HG03280 (cell line): ENCODE measurements at regions not wholly inside any gene's neighbourhood (a gene's known extent, or its start where the extent isn't known, plus 50 kb on each side); places are given as distances from the start of the nearest gene placed in this dataset.
"Not testable (repeated sequence)": the region's sequence is repeated elsewhere in the genome, so short reads cannot be mapped to it uniquely, and the experiment has no call there.

Experiments used
- ATAC-seq: cut with Tn5 transposase; IDR thresholded peaks from one replicate; pipeline ENCODE4 v1.9.1; 2021; ENCODE audit warnings: mild to moderate bottlenecking, moderate library complexity; ENCODE audit not compliant: unreplicated experiment

DNA sequence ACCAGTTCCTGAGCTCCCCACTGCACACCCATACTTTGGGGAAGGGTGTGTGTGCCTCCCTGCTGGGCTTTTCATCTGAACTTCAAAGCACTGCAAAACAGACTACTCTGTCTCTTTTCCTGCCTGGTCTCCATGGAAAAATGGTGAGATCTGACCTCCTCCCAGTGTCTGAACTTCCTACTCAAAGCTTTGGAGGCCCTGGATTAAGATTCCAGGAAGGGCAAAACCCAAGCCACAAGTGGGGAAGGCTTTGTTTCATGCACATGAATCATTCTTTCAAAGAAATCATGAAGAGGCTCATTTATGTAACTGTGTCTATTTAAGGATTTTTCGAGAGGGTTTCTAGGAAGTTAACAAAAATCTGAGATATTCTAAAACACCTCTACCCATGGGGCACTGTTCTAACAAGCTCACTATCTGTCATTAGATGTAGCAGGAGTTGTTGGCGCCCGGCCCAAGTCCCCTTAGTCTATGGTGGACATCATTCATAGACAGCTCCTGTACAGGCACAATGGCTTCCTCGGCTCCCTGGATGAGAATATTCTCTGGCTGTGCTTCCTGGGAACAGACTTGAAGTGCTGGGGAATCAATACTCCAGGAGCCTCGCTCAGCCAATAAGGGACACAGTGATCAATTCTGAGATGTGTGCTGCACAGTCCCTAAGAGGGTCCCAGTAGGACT is 224.0 kb downstream of the KTN1 start:
- no peak for ATAC-seq

DNA sequence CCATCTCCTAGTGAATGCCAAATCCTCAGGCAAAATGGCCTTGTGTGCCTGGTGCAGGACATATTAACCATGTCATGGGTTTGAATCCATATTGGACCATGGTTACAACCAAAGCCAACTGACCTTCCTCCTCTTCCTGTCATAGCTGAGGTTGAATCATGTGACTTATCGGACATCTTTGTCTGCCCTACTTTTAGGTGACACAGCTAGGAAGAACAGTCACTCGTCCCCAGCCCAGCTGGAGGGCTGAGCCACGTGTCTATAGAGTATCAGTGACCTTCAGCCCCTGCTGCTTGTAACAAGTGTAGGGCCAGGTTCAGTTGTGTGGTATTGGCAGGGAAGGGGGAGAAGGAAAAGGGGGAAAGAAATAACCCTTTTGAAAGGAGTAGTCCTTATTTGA is 225.2 kb downstream of the KTN1 start:
- no peak for ATAC-seq

DNA sequence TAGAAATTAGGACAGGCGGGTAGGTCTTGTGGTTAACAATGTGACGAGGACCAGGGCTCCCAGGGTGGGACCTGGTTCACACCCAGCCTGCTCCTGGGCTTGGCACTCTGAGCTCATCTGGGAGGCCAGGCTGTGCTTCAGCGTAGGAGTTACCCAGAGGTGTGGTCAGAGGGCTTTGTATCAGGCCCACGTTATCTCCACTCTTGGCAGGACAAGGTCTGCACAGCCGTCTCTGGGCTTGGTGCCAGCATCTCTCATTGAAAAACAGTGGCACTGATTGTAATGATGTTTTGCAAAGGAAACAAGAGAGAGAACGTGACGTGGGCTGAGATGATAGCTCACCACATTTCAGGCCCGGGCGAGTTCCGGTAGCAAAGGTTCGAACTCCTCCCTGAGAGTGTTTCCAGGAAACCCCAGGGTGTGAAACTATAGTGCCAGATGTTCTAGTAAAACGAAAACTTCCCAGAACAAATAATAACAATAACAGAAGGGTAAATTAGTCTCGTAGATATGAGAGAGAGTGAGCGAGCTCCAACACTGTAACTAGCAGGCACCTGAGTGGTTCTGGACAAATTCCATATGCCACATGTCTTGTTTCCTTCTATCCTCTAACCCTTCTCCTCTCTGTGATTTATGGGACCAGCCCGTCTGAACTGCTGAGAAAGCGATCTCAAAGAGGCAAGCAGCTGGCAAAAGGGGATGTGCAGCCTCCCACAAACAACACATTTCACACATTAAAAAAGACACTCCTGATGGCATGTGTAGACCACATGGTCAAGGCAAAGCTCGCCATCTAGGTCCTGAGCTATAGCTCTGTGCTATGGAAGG is 227.3 kb downstream of the KTN1 start:
- peak; percentile 58 for ATAC-seq

DNA sequence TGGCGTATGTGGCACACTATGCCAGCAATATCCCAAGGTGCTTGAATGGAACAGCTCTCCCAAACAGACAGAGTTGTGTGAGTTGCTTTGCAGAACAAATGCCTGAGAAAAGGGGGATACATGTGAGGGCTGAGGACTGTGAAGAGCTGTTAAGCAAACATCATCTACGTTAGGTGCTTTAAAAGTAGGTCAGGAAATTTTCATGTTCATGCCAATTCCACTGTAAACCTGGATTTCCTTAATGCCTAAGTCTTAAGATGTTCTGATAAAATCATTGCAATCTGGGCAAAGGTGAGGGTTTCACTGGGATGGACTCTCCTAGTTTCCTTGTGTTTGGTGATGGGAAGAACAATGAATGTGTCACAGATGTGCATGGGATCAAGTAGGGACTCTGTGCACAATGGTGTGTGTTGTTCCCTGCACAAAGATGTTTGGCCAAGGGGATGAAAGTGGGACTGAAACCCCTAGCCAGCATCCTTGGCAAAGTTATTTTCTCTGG is 227.9 kb downstream of the KTN1 start:
- no peak for ATAC-seq

DNA sequence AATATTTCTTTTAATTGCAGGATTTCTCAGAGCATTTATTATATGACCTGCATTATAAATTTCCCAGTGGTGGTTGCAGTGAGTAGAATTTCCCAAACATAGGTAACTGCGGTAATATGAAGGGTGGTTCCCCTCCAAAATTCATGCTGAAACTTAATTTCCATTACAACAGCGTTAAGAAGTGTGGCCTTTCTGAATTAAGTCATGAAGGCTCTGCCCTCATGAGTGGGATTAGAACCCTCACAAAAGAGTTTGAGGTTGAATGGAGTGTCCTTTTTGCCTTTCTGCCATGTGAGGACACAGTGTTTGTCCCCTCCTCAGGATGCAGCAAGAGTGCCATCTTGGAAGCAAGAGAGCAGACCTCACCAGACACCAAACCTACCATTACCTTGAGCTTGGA is 233.6 kb downstream of the KTN1 start:
- ATAC-seq, result no peak

DNA sequence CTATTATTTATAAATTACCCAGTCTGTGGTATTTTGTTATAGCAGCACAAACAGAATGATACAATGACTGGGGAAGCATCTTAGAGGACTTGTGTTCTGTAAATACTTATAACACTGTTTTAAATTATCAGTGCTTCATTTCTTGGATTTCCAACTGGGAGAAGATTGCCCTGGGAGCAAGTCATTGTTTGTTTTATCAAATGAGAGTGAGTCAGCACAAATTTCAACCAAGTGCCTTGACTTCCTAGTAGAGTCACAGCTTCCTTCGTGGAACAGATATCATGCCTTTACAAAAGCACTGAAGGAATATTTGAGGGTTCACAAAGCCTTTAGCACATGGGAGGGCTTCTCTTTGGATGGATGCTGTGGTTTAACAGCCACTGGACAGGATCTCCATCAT is 234.1 kb downstream of the KTN1 start:
- ATAC-seq, result no peak

DNA sequence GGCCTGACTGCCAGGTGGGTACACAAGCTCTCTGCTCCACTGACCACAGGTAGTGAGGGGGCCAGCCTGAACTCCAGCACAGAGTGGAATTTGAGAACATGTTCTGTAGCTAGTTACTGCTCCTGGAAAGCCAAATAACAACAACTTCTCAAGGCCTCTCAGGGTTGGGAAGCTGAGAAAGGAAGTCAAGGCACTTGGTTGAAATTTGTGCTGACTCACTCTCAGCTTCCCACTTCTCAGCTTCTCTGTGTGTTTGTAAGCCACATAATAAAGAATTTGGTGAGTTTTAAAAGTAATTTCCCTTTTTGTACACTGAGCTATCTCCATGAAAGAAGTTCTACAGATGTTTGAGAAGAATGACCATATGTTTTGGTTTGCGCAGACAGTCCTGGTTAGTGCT is 234.9 kb downstream of the KTN1 start:
- no peak for ATAC-seq

DNA sequence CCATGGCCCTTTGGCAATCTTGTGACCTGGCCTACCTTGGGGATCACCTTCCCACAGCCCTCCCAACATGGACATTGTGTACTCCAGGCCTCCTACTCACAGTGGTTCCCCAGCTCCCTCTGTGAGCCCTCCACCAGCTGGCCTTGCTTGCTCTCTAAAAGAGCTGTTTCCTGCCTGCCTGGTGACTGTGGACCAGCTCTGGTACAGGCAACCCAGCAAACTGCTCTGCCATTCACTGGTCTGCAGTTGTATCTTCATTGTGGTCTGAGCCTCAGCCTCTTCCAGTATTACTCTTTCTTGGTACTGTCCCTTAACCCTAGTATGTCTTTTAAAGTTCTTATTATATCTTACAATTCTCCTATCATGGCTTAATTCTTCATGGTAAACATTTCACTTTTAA is 236.2 kb downstream of the KTN1 start:
- no peak for ATAC-seq

DNA sequence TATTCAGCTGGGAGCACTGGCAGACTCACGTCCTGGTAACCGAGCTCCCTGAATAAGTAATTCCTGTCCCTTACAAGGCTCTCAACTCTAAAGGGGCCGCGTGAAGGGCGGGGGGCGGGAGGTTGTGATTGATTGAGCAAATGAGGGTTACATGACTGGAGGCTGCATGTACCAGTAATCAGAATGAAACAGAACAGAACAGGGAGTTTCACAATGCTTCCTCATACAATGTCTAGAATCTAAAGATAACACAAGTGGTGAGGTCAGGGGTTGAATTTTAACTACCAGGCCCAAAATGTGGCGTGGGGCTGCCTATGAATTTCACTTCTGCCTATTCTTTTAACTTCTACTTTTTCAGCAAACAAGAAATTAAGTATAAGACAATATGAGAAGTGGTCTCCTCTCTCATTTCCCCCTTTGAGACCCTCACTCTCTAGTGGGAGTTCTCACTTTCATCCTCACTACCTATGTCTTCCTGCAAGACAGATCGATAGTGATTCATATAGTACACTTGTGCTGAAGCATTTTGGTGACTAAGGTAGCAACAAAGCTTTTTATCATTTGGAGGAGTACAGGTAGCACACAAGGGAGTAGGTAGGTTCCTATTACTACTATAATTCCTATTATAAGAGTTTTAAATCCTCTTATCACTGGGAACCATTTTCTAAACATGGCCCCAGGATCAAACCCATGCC is 239.8 kb downstream of the KTN1 start:
- ATAC-seq, result no peak

DNA sequence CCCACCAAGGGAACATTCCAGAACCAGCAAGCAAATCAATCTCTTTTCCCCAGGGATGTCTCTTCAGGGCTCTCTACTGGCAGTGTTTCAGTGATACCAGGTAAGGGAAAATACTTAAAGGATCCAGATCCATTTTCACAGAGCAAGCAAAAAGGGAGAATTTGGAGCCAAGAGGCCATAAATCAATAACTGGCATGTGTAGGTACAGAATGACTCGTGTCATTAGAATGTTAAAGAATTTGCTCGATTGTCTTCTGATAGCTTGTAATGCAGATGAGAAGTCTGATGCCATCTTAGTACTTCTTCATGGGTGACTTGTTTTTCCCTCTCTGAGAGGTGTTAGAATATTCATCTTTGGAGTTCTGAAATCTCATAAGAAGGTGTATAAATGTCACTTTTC is 242.9 kb downstream of the KTN1 start:
- ATAC-seq, result no peak

DNA sequence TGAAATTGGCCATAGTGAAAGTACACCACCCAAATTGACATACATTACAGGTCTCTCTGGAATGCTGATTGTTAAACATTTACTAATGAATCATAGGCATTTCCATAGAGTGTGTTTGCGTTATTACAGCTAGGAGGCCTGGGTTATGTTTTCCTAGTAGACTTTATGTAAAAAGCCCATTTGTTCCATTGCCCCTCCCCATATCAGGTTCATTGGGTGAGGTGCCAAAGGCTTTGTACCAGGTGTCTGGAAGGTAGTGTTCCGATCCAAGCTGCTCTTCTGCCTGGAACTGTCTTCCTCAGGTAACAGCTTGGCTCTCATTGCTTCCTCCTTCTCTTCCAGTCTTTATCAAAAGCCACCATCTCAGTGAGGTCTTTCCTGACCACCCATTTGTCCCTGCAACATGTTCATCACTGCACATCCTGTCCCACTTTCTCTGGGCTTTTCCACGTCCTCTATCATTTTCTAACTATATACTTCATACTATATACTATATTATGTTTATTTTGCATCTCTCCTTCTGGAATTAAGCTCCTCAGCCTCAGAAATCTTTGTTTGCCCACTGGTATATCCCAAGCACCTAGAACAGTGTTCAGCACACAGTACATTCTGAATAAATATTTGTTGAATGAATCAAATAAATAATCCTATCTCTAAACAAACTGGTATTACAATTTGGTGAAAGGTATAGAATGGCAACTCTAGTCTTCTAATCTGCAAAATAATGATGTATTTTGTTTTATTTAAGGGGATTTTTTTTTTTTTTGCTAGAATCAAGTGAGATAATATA is 252.3 kb downstream of the KTN1 start:
- no peak for ATAC-seq

DNA sequence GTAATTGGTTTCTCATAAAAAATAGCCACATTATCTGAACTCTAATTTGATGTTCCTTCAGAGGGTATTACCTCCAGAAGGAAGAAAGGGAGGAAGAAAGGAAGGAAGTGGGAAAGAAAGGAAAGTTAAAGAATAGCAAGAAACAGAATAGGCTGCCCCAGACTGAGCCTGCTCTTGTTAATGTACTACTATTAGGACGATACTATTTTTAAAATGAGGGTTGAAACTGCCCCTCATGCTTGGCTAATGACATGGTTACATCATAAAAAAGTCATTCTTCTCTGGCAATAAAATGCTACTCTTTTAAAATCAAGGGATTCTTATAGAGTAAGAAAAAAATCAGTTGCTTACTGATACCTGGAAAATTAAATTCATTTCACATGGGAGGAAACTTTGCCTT is 253.0 kb downstream of the KTN1 start:
- no peak for ATAC-seq

DNA sequence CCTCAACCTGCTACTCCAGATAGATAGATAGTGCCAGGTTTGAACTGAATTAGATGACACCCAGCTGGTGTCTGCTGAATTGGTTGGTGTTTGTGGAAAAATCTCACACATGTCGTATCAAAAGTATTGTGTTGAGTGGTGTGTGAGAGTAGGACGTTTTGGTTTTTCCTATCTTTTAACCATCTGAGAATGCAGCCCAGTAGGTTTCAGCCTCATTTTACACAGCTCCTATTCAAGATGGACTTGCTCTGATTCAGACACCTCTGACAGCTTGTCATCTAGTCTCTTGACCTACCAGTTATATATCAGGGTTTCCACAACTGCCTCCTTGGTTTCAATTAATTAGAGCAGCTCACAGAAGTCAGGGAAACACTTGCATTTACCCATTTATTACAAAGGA is 254.4 kb downstream of the KTN1 start:
- ATAC-seq, result no peak

DNA sequence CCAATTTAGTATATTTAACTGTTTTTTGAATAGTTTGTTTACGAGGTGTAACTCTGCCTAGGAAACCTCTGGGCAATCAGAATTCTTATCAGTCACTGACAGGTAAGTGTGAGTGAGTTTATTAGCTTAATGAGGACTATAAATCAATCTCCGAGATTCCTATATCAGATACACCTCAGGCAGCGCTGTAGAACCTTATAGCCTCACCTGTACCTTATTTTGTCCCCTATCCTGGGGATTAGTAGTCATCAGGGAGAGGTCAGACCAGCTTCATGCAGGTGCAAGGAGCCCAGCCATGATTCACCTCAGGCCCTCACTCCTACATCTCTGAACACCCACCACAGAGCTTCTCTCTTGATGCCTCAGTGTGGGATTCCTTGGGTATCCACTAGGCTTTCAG is 256.0 kb downstream of the KTN1 start:
- ATAC-seq, result no peak

DNA sequence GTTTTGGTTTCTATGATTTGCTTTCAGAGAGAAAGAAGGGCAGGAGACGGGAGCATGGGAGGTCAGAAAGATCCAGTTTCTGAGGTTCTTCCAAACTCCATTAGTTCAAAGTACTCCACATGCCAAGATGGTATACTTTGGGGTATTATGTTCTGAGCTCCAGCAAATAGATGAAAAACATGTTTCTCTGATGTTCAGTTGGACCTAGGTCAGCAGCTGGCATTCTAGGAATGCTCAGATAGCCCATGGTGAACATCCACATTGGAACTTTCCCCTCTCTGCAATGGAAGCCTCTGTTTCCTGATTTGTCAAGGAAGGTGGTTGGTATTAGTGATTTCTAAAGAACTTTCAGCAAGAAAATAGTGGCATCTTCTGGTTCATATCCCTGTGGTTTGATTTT is 257.5 kb downstream of the KTN1 start:
- no peak for ATAC-seq

DNA sequence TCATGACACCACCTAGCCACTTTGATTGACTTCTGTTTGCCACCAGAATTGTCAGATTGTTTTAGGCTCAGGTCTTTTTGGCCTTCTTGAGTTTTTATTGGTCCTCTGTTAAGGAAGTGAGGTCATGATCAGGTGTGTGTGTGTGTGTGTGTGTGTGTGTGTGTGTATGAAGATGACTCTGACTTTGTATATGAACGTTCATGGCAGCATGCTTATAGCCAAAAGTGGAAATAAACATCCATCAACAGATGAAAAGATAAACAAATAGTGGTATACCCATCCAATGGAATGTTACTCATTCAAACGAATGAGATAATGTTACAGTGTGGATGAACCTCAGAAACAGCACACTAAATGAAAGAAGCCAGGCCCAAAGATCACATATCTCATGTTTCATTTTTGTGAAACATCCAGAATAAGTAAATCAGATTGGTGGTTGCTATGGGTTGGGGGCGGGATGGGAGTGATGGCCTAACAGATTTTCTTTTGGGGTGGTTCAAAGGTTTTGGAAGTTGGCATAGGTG is 258.6 kb downstream of the KTN1 start:
- no peak for ATAC-seq

DNA sequence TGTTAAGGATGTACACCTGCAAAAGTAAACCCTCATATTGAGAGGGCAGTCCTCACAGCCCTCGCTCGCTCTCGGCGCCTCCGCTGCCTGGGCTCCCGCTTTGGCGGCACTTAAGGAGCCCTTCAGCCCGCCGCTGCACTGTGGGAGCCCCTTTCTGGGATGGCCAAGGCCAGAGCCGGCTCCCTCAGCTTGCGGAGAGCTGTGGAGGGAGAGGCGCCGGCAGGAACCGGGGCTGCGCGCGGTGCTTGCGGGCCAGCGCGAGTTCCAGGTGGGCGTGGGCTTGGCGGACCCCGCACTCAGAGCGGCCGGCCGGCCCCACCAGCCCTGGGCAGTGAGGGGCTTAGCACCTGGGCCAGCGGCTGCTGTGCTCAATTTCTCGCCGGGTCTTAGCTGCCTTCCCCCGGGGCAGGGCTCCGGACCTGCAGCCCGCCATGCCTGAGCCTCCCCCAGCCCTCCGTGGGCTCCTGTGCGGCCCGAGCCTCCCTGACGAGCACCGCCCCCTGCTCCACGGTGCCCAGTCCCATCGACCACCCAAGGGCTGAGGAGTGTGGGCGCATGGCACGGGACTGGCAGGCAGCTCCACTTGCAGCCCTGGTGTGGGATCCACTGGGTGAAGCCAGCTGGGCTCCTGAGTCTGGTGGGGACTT is 259.4 kb downstream of the KTN1 start:
- ATAC-seq, result not testable (repeated sequence)

DNA sequence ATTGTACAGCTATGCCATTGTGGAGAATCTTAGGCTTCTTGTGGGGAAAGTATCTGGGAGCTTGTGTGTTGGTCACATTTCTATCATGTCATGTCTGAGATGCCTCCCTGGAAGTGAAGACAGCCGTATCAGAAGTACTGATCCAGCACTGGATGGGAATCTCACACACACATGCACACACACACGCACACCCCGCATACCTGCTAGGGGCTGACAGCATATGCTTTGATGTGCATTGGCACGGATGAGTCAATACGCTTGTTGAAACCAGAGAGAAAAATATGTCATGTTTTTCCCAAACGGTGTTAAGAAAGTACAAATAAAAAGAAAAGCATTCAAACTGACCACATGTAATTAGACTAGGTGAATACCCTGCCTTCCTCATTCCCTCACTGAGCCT is 260.8 kb downstream of the KTN1 start:
- ATAC-seq, result no peak

DNA sequence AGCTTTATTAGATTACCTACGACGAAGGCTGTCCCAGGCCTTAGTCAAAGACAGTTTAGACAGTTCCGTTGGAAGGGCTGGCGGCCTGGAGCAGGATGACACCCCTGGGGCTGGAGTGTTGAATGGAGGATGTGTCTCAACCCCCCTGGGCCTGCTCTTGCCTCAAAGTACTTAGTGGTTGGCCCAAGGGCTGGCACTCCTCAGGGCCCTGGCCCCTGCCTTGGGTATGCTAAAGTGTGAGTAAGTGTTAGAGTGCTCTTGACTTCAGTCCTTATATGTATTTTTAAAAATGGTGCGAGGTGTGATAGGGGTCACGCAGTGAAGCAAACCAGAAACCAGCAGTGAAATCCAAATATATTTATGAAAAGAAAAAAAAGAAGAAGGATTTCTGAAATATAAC is 261.6 kb downstream of the KTN1 start:
- ATAC-seq, result no peak

DNA sequence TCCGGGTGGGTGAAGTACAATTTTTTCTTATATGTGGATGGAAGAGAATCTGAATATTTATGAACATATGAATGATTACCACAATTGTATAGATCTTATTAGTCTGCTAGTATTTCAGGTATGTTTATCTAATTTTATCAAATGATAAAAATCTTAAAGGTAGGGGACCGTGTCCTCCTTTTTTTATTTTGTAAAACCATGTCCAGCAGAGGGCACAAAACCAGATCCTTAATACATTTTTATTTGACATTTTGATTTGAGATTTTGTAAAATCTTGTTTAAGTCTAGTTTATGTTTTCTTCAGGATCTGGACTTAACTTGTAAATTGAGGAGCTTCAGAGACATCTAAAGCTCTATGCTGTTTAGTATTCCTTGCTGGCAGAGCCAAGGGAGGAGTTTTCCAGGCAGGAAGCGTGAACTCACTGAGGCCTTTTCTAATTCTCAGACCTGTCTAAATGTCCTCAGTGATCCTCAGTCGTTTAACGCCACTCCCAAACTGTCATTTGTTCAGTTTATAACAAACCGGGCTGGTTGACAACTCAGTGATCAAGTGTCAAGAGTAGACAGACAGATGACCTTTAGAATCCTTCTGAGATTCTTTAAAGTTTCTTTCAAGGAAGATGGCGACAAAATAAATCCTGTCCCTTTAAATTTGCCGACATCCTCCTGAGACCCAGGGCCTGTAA is 263.9 kb downstream of the KTN1 start:
- no peak for ATAC-seq
